ENCODE measurements at regions not wholly inside any gene's neighbourhood (a gene's known extent, or its start where the extent isn't known, plus 50 kb on each side); places are given as distances from the start of the nearest gene placed in this dataset.

- TF ChIP-seq ZBTB4 (CRISPR knock-in tag; IDR thresholded peaks at IDR 0.05; ENCODE audit: borderline replicate concordance) (no peak), ZHX1 (CRISPR knock-in tag; IDR thresholded peaks at IDR 0.05; ENCODE audit: low read depth) (no peak), NFATC3 (CRISPR knock-in tag; IDR thresholded peaks at IDR 0.05) (no peak), HHEX (CRISPR knock-in tag; IDR thresholded peaks at IDR 0.05) (no peak), ZNF644 (CRISPR knock-in tag; IDR thresholded peaks at IDR 0.05; ENCODE audit: low read depth) (0 out of 2 replicates have a peak, but pooled peaks have one; percentile 13), ZKSCAN5 (CRISPR knock-in tag; IDR thresholded peaks at IDR 0.05) (no peak), IRF9 (CRISPR knock-in tag; IDR thresholded peaks at IDR 0.05; ENCODE audit: borderline replicate concordance) (no peak), PPARG (CRISPR knock-in tag; conservative IDR thresholded peaks at IDR 0.05) (no peak), CHCHD3 (CRISPR knock-in tag; IDR thresholded peaks at IDR 0.05) (no peak), ZNF232 (CRISPR knock-in tag; IDR thresholded peaks at IDR 0.05; ENCODE audit: borderline replicate concordance) (no peak), RORA (CRISPR knock-in tag; IDR thresholded peaks at IDR 0.05) (no peak), ETV5 (CRISPR knock-in tag; IDR thresholded peaks at IDR 0.05; ENCODE audit: borderline replicate concordance) (no peak), RARA (CRISPR knock-in tag; IDR thresholded peaks at IDR 0.05) (peak; percentile 32; the same call in 1 of the 2 replicates), CEBPG (CRISPR knock-in tag; IDR thresholded peaks at IDR 0.05) (peak; percentile 41; the same call in 1 of the 2 replicates), DMTF1 (CRISPR knock-in tag; IDR thresholded peaks at IDR 0.05) (no peak), PHF21A (CRISPR knock-in tag; IDR thresholded peaks at IDR 0.05) (no peak), SALL1 (CRISPR knock-in tag; IDR thresholded peaks at IDR 0.05) (peak; percentile 36), RELA (CRISPR knock-in tag; IDR thresholded peaks at IDR 0.05) (no peak), GTF3A (CRISPR knock-in tag; conservative IDR thresholded peaks at IDR 0.05) (no peak), CEBPB (IDR thresholded peaks at IDR 0.05; ENCODE audit: borderline replicate concordance, low read depth, low read length) (peak; percentile 36; the same call in 1 of the 2 replicates)
Measured at GRCh38 chr5:142522983-142523382, 162.9 kb downstream of the FGF1 start (continued).
